ENCODE measurements at regions not wholly inside any gene's neighbourhood (a gene's known extent, or its start where the extent isn't known, plus 50 kb on each side); places are given as distances from the start of the nearest gene placed in this dataset.

- Histone ChIP-seq H3K4me1 (no peaks in the 10 kb centered on the region), H3K36me3 (no peaks in the 10 kb centered on the region), H3K27ac (no peak overlapping the region), H3K27me3 (no peaks in the 10 kb centered on the region), H3K4me3 (no peak overlapping the region), H3K9me3 (no peaks in the 10 kb centered on the region)
- TF ChIP-seq CTCF (IDR thresholded peaks at IDR 0.05) (no peak), POLR2AphosphoS5 (IDR thresholded peaks at IDR 0.05) (no peak), EP300 (IDR thresholded peaks at IDR 0.05; ENCODE audit: low read depth) (no peak), POLR2A (IDR thresholded peaks at IDR 0.05) (no peak)
- intact Hi-C loops (cut with DNase I; ENCODE audit: low total_unique reads) (no loop called here), in situ Hi-C loops (cut with MboI; ENCODE audit: low pct_ligation_motif_present in 1 of 4, low pct_unique_long_range_greater_than_20kb in 1 of 4, low sequenced_read_pairs in 3 of 4) (no loop called here)
- WGBS, 2 donors (ENCODE audit: low coverage in 1 of 2), result 44 to 59% methylated on average over 1 of the region's 1 CpG
- no peak for DNase-seq
Measured at GRCh38 chr2:77999376-77999775, 477.2 kb upstream of the LRRTM4 start.

GRCh38 chr2:78009289-78009688 lies 487.1 kb upstream of the LRRTM4 start:
- no peak for DNase-seq
- Histone ChIP-seq H3K4me1 (no peaks in the 10 kb centered on the region), H3K27ac (no peak overlapping the region), H3K4me3 (no peak overlapping the region), H3K9me3 (peaks cover 0 to 9% of the 10 kb centered on the region in 2 donors), H3K27me3 (no peaks in the 10 kb centered on the region), H3K36me3 (no peaks in the 10 kb centered on the region)
- in situ Hi-C loops (cut with MboI; ENCODE audit: low pct_ligation_motif_present in 1 of 4, low pct_unique_long_range_greater_than_20kb in 1 of 4, low sequenced_read_pairs in 3 of 4), result no loop called here
- no peak for TF ChIP-seq EP300 (IDR thresholded peaks at IDR 0.05; ENCODE audit: low read depth)
- no peak for TF ChIP-seq CTCF (IDR thresholded peaks at IDR 0.05)
- TF ChIP-seq POLR2A (IDR thresholded peaks at IDR 0.05), result no peak
- TF ChIP-seq POLR2AphosphoS5 (IDR thresholded peaks at IDR 0.05), result no peak
- intact Hi-C loops (cut with DNase I; ENCODE audit: low total_unique reads), result no loop called here

GRCh38 chr2:78011251-78011650 lies 489.1 kb upstream of the LRRTM4 start:
- Histone ChIP-seq H3K9me3 (peaks cover 0 to 9% of the 10 kb centered on the region in 2 donors), H3K27ac (no peak overlapping the region), H3K4me1 (no peaks in the 10 kb centered on the region), H3K27me3 (no peaks in the 10 kb centered on the region), H3K4me3 (no peak overlapping the region), H3K36me3 (no peaks in the 10 kb centered on the region)
- intact Hi-C loops (cut with DNase I; ENCODE audit: low total_unique reads), result no loop called here
- in situ Hi-C loops (cut with MboI; ENCODE audit: low pct_ligation_motif_present in 1 of 4, low pct_unique_long_range_greater_than_20kb in 1 of 4, low sequenced_read_pairs in 3 of 4), result no loop called here
- no peak for DNase-seq
- no peak for TF ChIP-seq CTCF (IDR thresholded peaks at IDR 0.05)
- no peak for TF ChIP-seq EP300 (IDR thresholded peaks at IDR 0.05; ENCODE audit: low read depth)
- 76 to 81% methylated on average over 2 of the region's 2 CpGs for WGBS, 2 donors (ENCODE audit: low coverage in 1 of 2)

- intact Hi-C loops (cut with DNase I; ENCODE audit: low total_unique reads) (no loop called here), in situ Hi-C loops (cut with MboI; ENCODE audit: low pct_ligation_motif_present in 1 of 4, low pct_unique_long_range_greater_than_20kb in 1 of 4, low sequenced_read_pairs in 3 of 4) (no loop called here)
- TF ChIP-seq POLR2AphosphoS5 (IDR thresholded peaks at IDR 0.05), result no peak
- TF ChIP-seq EP300 (IDR thresholded peaks at IDR 0.05; ENCODE audit: low read depth), result no peak
- Histone ChIP-seq H3K4me3 (no peak overlapping the region), H3K36me3 (no peaks in the 10 kb centered on the region), H3K27me3 (no peaks in the 10 kb centered on the region), H3K9me3 (no peaks in the 10 kb centered on the region), H3K4me1 (no peaks in the 10 kb centered on the region), H3K27ac (no peak overlapping the region)
- 35 to 54% methylated on average over 3 to 4 of the region's 4 CpGs for WGBS, 2 donors (ENCODE audit: low coverage in 1 of 2)
- DNase-seq, result no peak
Measured at GRCh38 chr2:78020491-78020890, 498.3 kb upstream of the LRRTM4 start.

GRCh38 chr2:78023356-78023755 lies 501.2 kb upstream of the LRRTM4 start:
- intact Hi-C loops (cut with DNase I; ENCODE audit: low total_unique reads), result no loop called here
- TF ChIP-seq POLR2AphosphoS5 (IDR thresholded peaks at IDR 0.05) (no peak), CTCF (IDR thresholded peaks at IDR 0.05) (no peak), POLR2A (IDR thresholded peaks at IDR 0.05) (no peak), EP300 (IDR thresholded peaks at IDR 0.05; ENCODE audit: low read depth) (no peak)
- 46% methylated on average over 1 of the region's 1 CpG; no CpG with 5 or more reads in 1 of the 2 donors for WGBS, 2 donors (ENCODE audit: low coverage in 1 of 2)
- Histone ChIP-seq H3K4me3 (no peak overlapping the region), H3K36me3 (no peaks in the 10 kb centered on the region), H3K4me1 (no peaks in the 10 kb centered on the region), H3K27me3 (no peaks in the 10 kb centered on the region), H3K27ac (no peak overlapping the region), H3K9me3 (peaks cover 0 to 3% of the 10 kb centered on the region in 2 donors)
- no peak for DNase-seq
- in situ Hi-C loops (cut with MboI; ENCODE audit: low pct_ligation_motif_present in 1 of 4, low pct_unique_long_range_greater_than_20kb in 1 of 4, low sequenced_read_pairs in 3 of 4), result no loop called here

All from transverse colon (tissue), 4 donors.